GM12878 (cell line): ENCODE measurements at regions not wholly inside any gene's neighbourhood (a gene's known extent, or its start where the extent isn't known, plus 50 kb on each side); places are given as distances from the start of the nearest gene placed in this dataset.

Source experiments
- ATAC-seq: fragments of 200-7000 bp; cut with Tn5 transposase; 3 replicates; pipeline ENCODE4 v1.9.1; 2020; ENCODE audit warnings: mild to moderate bottlenecking, moderate library complexity
- BruUV-seq: library from RNA; stranded (reverse); fragments of 400-500 nt; replicated peaks from 2 replicates; lab custom pipeline; 2021; lab: Mats Ljungman, UMichigan
- CTCF ChIA-PET: fragments of 300-600 bp; sonication (Branson Sonifier 250); formaldehyde crosslinking; extraction: SDS; loops from one replicate; lab custom pipeline; 2021; ENCODE audit warnings: inconsistent platforms; lab: Yijun Ruan, JAX
- POLR2A ChIA-PET: fragments of 350-600 bp; formaldehyde crosslinking; extraction: SDS; loops from one replicate; lab custom pipeline; 2021; ENCODE audit warnings: inconsistent platforms; lab: Charles Lee
- RAD21 ChIA-PET: fragments of 300-600 bp; sonication (Branson Sonifier 250); formaldehyde crosslinking; loops from one replicate; lab custom pipeline; 2023; ENCODE audit warnings: antibody characterized with exemption; ENCODE audit not compliant: unreplicated experiment; lab: Charles Lee
- SMC1A ChIA-PET: fragments of 300-600 bp; sonication (Branson Sonifier 250); formaldehyde crosslinking; loops from one replicate; lab custom pipeline; 2023; ENCODE audit not compliant: unreplicated experiment, uncharacterized antibody; lab: Charles Lee
- DNase-seq: peaks from one replicate; pipeline ENCODE4 v3.0.0-alpha.2; 2011; ENCODE audit warnings: low read depth, low spot score
- FAIRE-seq: peaks from 3 replicates; lab custom pipeline; 2011; peaks lifted over from hg19 to GRCh38; lab: Jason Lieb, UNC
- H2AFZ ChIP-seq: 2 replicates; pipeline ENCODE4 v1.6.0; 2011; ENCODE audit warnings: low read depth, low read length, control low read depth; ENCODE audit not compliant: control insufficient read depth
- H3K27ac ChIP-seq: 2 replicates; pipeline ENCODE4 v1.5.1; 2011; ENCODE audit warnings: control low read depth; ENCODE audit not compliant: control insufficient read depth, insufficient read depth
- H3K27me3 ChIP-seq, 2 experiments: replicated peaks in 1 of 2; 2 replicates each; pipeline versions ENCODE4 v1.6.0 to v1.6.1; 2011; ENCODE audit warnings: low read length in 1 of 2; ENCODE audit not compliant: control insufficient read depth in 2 of 2, insufficient read depth in 2 of 2
- H3K36me3 ChIP-seq, 2 experiments: 2 replicates each; pipeline ENCODE4 v1.5.1; 2011; ENCODE audit warnings: low read length in 1 of 2; ENCODE audit not compliant: control insufficient read depth in 2 of 2, insufficient read depth in 2 of 2
- H3K4me1 ChIP-seq: 2 replicates; pipeline ENCODE4 v1.6.1; 2011; ENCODE audit warnings: mild to moderate bottlenecking, low read length, moderate library complexity, mixed read lengths; ENCODE audit not compliant: control insufficient read depth, insufficient read depth
- H3K4me2 ChIP-seq: 2 replicates; pipeline ENCODE4 v1.6.0; 2011; ENCODE audit warnings: control low read depth; ENCODE audit not compliant: control insufficient read depth, insufficient read depth
- H3K4me3 ChIP-seq: fragments of 200-600 bp; sonication (generic); 2 replicates; pipeline ENCODE4 v1.5.1; 2016
- H3K79me2 ChIP-seq: 2 replicates; pipeline ENCODE4 v1.6.0; 2011; ENCODE audit warnings: low read length; ENCODE audit not compliant: control insufficient read depth, insufficient read depth
- H3K9ac ChIP-seq: 2 replicates; pipeline ENCODE4 v1.8.0; 2011; ENCODE audit warnings: low read length, control low read depth, mixed read lengths; ENCODE audit not compliant: control insufficient read depth, insufficient read depth
- H3K9me3 ChIP-seq: replicated peaks from 3 replicates; pipeline ENCODE4 v1.5.1; 2011; ENCODE audit warnings: mild to moderate bottlenecking, low read length; ENCODE audit not compliant: control insufficient read depth, insufficient read depth
- H4K20me1 ChIP-seq: 2 replicates; pipeline ENCODE4 v1.6.0; 2011; ENCODE audit not compliant: control insufficient read depth, insufficient read depth
- ATF7 ChIP-seq: fragments of 450-650 bp; IDR thresholded peaks from 2 replicates; pipeline ENCODE4 v1.6.1; 2016; ENCODE audit warnings: low read depth, mild to moderate bottlenecking
- MEF2B ChIP-seq: fragments of 450-650 bp; IDR thresholded peaks from 2 replicates; pipeline ENCODE4 v1.6.1; 2018; ENCODE audit warnings: mild to moderate bottlenecking, moderate library complexity; ENCODE audit not compliant: partially characterized antibody, poor library complexity, severe bottlenecking
- NFYA ChIP-seq: IDR thresholded peaks from 2 replicates; pipeline ENCODE4 v1.6.1; 2011; ENCODE audit warnings: low read depth, mild to moderate bottlenecking, low read length, improper control_type of control experiment, borderline replicate concordance
- NR2C1 ChIP-seq: fragments of 450-650 bp; IDR thresholded peaks from 2 replicates; pipeline ENCODE4 v1.6.1; 2017; ENCODE audit warnings: antibody characterized with exemption, mild to moderate bottlenecking, moderate library complexity
- NRF1 ChIP-seq: conservative IDR thresholded peaks from 2 replicates; pipeline ENCODE4 v1.6.1; 2011; ENCODE audit warnings: mild to moderate bottlenecking, low read depth, low read length, improper control_type of control experiment
- TBL1XR1 ChIP-seq: IDR thresholded peaks from 2 replicates; pipeline ENCODE4 v1.6.1; 2012; ENCODE audit warnings: low read depth, low read length, improper control_type of control experiment
- ZNF217 ChIP-seq: fragments of 450-650 bp; IDR thresholded peaks from 2 replicates; pipeline ENCODE4 v1.6.1; 2017; ENCODE audit warnings: antibody characterized with exemption, mild to moderate bottlenecking
- ZNF622 ChIP-seq: fragments of 450-650 bp; IDR thresholded peaks from 2 replicates; pipeline ENCODE4 v1.6.1; 2017; ENCODE audit warnings: mild to moderate bottlenecking, inconsistent platforms
- WGBS: methylation state at CpG from one replicate; pipeline ENCODE4 v1.1.6; 2016; ENCODE audit warnings: low lambda C conversion rate; ENCODE audit not compliant: insufficient replicate concordance, insufficient coverage; ENCODE audit errors: missing lambda C conversion rate; 5-methylcytosine and 5-hydroxymethylcytosine counted together
- in situ Hi-C: fragments of 300-500 bp; cut with MboI; formaldehyde crosslinking; loops from 9 replicates; pipeline ENCODE4 v1.14.3; 2018; ENCODE audit warnings: mixed read lengths
- intact Hi-C: fragments of 100-400 bp; cut with micrococcal nuclease; formaldehyde crosslinking; loops from one replicate; pipeline ENCODE4 v1.14.2; 2022; ENCODE audit not compliant: unreplicated experiment
- TF ChIP-seq, protein P1 (sequence below): IDR thresholded peaks from 2 replicates; pipeline ENCODE4 v1.6.1; 2012; ENCODE audit warnings: low read depth, low read length, improper control_type of control experiment
- TF ChIP-seq, protein P2 (sequence below): fragments of 150-350 bp; IDR thresholded peaks from 2 replicates; pipeline ENCODE4 v1.6.1; 2014; ENCODE audit warnings: mild to moderate bottlenecking, low read depth, low read length

DNA sequence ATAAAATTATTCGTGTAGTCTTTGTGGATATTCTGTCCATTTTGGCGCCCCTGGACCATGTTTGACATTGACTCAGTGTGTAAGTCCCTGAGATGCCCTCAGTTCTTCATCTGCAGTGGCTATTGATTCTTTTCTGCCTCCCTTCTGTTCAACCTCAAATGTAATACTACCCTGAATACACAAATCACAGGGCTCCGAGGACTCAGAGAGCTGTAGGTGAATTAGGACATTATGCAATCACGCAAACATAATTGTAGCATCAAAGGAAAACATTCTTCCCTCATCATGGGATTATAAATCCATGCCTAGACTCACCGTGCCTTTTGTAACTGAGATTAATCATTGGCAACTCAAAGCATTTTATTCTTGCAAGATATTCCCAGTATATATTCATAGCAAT lies 161.4 kb upstream of the PACRGL start:
- in situ Hi-C loops (no loop called here), intact Hi-C loops (no loop called here)
- 11% methylated on average over 5 of the region's 5 CpGs for whole genome bisulfite sequencing
- Histone ChIP-seq H3K27me3 (no peaks in the 10 kb centered on the region), H3K4me3 (no peak overlapping the region), H3K9ac (no peak overlapping the region), H3K4me1 (no peaks in the 10 kb centered on the region), H3K79me2 (no peaks in the 10 kb centered on the region), H4K20me1 (no peaks in the 10 kb centered on the region), H3K4me2 (no peak overlapping the region), H3K9me3 (no peaks in the 10 kb centered on the region), H2AFZ (no peak overlapping the region), H3K36me3 (no peaks in the 10 kb centered on the region), H3K27ac (no peak overlapping the region)
- SMC1A ChIA-PET = interaction anchor here (0.9 kb wide), 1 partner anchor 9 kb away, joined by 3 read pairs; no protein-coding TSS in a partner anchor
- FAIRE-seq (no peak), ATAC-seq (no peak), DNase-seq (no peak)
- CTCF ChIA-PET = no interaction called here
- TF ChIP-seq, protein P1, sequence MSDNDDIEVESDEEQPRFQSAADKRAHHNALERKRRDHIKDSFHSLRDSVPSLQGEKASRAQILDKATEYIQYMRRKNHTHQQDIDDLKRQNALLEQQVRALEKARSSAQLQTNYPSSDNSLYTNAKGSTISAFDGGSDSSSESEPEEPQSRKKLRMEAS = no peak
- TF ChIP-seq TBL1XR1 (no peak), NFYA (no peak), NRF1 (no peak), ZNF217 (no peak), MEF2B (no peak), ATF7 (no peak), ZNF622 (no peak), NR2C1 (no peak)
- TF ChIP-seq, protein P2, sequence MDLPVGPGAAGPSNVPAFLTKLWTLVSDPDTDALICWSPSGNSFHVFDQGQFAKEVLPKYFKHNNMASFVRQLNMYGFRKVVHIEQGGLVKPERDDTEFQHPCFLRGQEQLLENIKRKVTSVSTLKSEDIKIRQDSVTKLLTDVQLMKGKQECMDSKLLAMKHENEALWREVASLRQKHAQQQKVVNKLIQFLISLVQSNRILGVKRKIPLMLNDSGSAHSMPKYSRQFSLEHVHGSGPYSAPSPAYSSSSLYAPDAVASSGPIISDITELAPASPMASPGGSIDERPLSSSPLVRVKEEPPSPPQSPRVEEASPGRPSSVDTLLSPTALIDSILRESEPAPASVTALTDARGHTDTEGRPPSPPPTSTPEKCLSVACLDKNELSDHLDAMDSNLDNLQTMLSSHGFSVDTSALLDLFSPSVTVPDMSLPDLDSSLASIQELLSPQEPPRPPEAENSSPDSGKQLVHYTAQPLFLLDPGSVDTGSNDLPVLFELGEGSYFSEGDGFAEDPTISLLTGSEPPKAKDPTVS = no peak
- no TSS peak for BruUV-seq
- POLR2A ChIA-PET = no interaction called here
- RAD21 ChIA-PET = no interaction called here
